ENCODE measurements at regions not wholly inside any gene's neighbourhood (a gene's known extent, or its start where the extent isn't known, plus 50 kb on each side); places are given as distances from the start of the nearest gene placed in this dataset.

DNA sequence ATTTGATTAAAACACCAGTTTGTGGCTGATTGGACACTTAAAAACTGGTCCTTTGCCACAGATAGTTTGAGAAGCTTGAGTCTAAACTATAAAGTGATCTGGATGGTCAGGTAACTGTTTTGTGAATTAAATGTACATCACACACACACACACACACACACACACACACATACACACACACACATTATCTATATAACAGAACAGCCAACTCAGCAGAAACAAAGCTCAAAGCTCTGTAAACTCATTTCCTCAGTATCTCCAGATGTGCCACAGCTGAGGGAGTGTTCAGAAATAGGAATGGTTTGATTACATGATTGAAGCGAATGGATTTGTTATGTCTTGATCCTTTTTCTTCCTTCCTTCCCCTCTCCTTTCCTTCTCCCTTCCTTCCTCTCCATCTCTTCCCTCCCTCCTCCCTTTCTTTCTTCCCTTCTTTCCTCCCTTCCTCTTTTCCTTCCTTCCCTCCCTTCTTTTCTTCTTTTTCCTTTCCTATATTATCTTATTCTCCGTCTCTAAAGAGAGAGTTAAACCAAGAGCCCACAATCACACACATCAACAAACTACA is 100.3 kb downstream of the LLPH start:
- no peak for TF ChIP-seq POLR2A (IDR thresholded peaks at IDR 0.05; ENCODE audit: low read length)
- TF ChIP-seq GATA1 (IDR thresholded peaks at IDR 0.05; ENCODE audit: low read depth, low read length), result no peak
- DNase-seq, result no peak

- no peak for DNase-seq
- TF ChIP-seq POLR2A (IDR thresholded peaks at IDR 0.05; ENCODE audit: low read length) (no peak), GATA1 (IDR thresholded peaks at IDR 0.05; ENCODE audit: low read depth, low read length) (no peak)
Measured at GRCh38 chr12:66028390-66028789, 102.2 kb downstream of the LLPH start.

GRCh38 chr12:66025477-66025876 is 105.1 kb downstream of the LLPH start:
- no peak for DNase-seq
- TF ChIP-seq POLR2A (IDR thresholded peaks at IDR 0.05; ENCODE audit: low read length) (no peak), GATA1 (IDR thresholded peaks at IDR 0.05; ENCODE audit: low read depth, low read length) (no peak)

DNA sequence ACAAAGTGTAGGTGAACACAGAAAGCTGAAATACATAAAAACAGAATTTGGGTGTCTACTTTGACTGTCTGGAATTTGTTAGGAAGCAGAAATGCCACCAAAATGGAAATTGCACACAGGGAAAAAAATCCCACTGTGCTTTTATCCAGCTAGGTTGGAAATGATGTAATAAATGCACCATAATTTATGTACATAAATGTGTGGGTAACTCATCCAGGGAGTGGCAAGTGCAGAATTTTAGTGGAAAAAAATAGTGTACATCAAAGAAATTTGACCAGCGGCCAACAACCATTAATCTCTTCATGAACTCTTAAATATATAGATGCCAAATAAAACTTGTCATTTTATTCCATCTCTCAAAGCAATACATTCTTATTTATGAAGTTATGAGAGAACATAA is 105.6 kb downstream of the LLPH start:
- TF ChIP-seq GATA1 (IDR thresholded peaks at IDR 0.05; ENCODE audit: low read depth, low read length) (no peak), POLR2A (IDR thresholded peaks at IDR 0.05; ENCODE audit: low read length) (no peak)
- no peak for DNase-seq

- no peak for TF ChIP-seq POLR2A (IDR thresholded peaks at IDR 0.05; ENCODE audit: low read length)
- TF ChIP-seq GATA1 (IDR thresholded peaks at IDR 0.05; ENCODE audit: low read depth, low read length), result no peak
Measured at GRCh38 chr12:66020481-66020880, 110.1 kb downstream of the LLPH start.

GRCh38 chr12:66017736-66018135 is 112.8 kb downstream of the LLPH start:
- no peak for TF ChIP-seq POLR2A (IDR thresholded peaks at IDR 0.05; ENCODE audit: low read length)
- no peak for TF ChIP-seq GATA1 (IDR thresholded peaks at IDR 0.05; ENCODE audit: low read depth, low read length)
- no peak for DNase-seq

More at GRCh38 chr12:66020481-66020880, 110.1 kb downstream of the LLPH start:
- no peak for DNase-seq

Measured in erythroblast (primary cell).